DND-41 (cell line): ENCODE measurements at regions not wholly inside any gene's neighbourhood (a gene's known extent, or its start where the extent isn't known, plus 50 kb on each side); places are given as distances from the start of the nearest gene placed in this dataset.

Source experiments
- CTCF ChIP-seq: IDR thresholded peaks from 2 replicates; pipeline ENCODE4 v1.5.1; 2012; ENCODE audit warnings: borderline replicate concordance, low read length, moderate library complexity, mild to moderate bottlenecking; ENCODE audit not compliant: poor library complexity, severe bottlenecking; ENCODE audit errors: extremely low read depth
- EZH2 ChIP-seq: IDR thresholded peaks from 3 replicates; pipeline ENCODE4 v1.6.1; 2012; ENCODE audit warnings: borderline replicate concordance, low read depth, mild to moderate bottlenecking, moderate library complexity, low read length, inconsistent platforms; ENCODE audit not compliant: severe bottlenecking

- no peak for TF ChIP-seq CTCF
- no peak for TF ChIP-seq EZH2
Observed at GRCh38 chr2:146844226-146844990, 1000.4 kb upstream of the ACVR2A start.
